CD14-positive monocyte (primary cell): ENCODE measurements at regions not wholly inside any gene's neighbourhood (a gene's known extent, or its start where the extent isn't known, plus 50 kb on each side); places are given as distances from the start of the nearest gene placed in this dataset.
"Not testable (repeated sequence)": the region's sequence is repeated elsewhere in the genome, so short reads cannot be mapped to it uniquely, and the experiment has no call there.

Experiments used
- DNase-seq, 3 donors: peaks; one replicate each; pipeline ENCODE4 v3.0.0-alpha.2; 2011 to 2022
- H2AFZ ChIP-seq: 2 replicates; pipeline ENCODE4 v1.6.0; 2012; ENCODE audit warnings: mild to moderate bottlenecking, low read depth, low read length, inconsistent platforms; ENCODE audit not compliant: insufficient read depth, poor library complexity, severe bottlenecking
- H3K27ac ChIP-seq, 2 donors: 1 replicate in 1 of 2; 2 replicates in 1 of 2; pipeline ENCODE4 v1.5.1; 2012 to 2013; ENCODE audit warnings: low read length in 2 of 2, control low read depth in 1 of 2, inconsistent platforms in 1 of 2, low read depth in 1 of 2, mild to moderate bottlenecking in 1 of 2
- H3K27me3 ChIP-seq, 2 donors: one replicate each; pipeline versions ENCODE4 v1.6.0 to v1.6.1; 2011 to 2013; ENCODE audit warnings: low read length in 2 of 2; ENCODE audit not compliant: control insufficient read depth in 2 of 2, insufficient read depth in 2 of 2
- H3K36me3 ChIP-seq, 2 donors: replicated peaks in 1 of 2; 1 replicate in 1 of 2; 2 replicates in 1 of 2; pipeline versions ENCODE4 v1.5.1 to v1.6.1; 2012 to 2013; ENCODE audit warnings: low read length in 2 of 2, control low read depth in 1 of 2, inconsistent platforms in 1 of 2, mild to moderate bottlenecking in 1 of 2; ENCODE audit not compliant: insufficient read depth in 2 of 2, control insufficient read depth in 1 of 2
- H3K4me1 ChIP-seq, 2 donors: 1 replicate in 1 of 2; 2 replicates in 1 of 2; pipeline versions ENCODE4 v1.5.1 to v1.6.1; 2012 to 2013; ENCODE audit warnings: low read length in 2 of 2, control low read depth in 1 of 2, inconsistent platforms in 1 of 2, mild to moderate bottlenecking in 1 of 2, moderate library complexity in 1 of 2; ENCODE audit not compliant: insufficient read depth in 2 of 2, control insufficient read depth in 1 of 2
- H3K4me2 ChIP-seq: replicated peaks from 2 replicates; pipeline ENCODE3; 2012; ENCODE audit warnings: low read length, moderate library complexity, mild to moderate bottlenecking; ENCODE audit not compliant: poor library complexity, severe bottlenecking; ENCODE audit errors: extremely low read depth
- H3K4me3 ChIP-seq, 3 experiments: fragments of 200-600 bp in 1 of 3; sonication (generic) in 1 of 3; replicated peaks in 1 of 3; 1 replicate in 2 of 3; 2 replicates in 1 of 3; pipeline ENCODE4 v1.5.1; 2011 to 2013; ENCODE audit warnings: low read length in 3 of 3, mild to moderate bottlenecking in 3 of 3, control low read depth in 2 of 3, low read depth in 2 of 3, inconsistent platforms in 1 of 3, moderate library complexity in 1 of 3
- H3K79me2 ChIP-seq: 2 replicates; pipeline ENCODE4 v1.6.0; 2012; ENCODE audit warnings: mild to moderate bottlenecking, control low read depth, inconsistent platforms, low read length, moderate library complexity; ENCODE audit not compliant: insufficient read depth
- H3K9ac ChIP-seq: 2 replicates; pipeline ENCODE4 v1.6.0; 2017; ENCODE audit warnings: low read length, mild to moderate bottlenecking; ENCODE audit not compliant: insufficient read depth, poor library complexity, severe bottlenecking
- H3K9me3 ChIP-seq, 2 donors: replicated peaks in 1 of 2; 1 replicate in 1 of 2; 2 replicates in 1 of 2; pipeline versions ENCODE4 v1.5.1 to v1.6.1; 2012 to 2013; ENCODE audit warnings: low read length in 2 of 2, control low read depth in 1 of 2; ENCODE audit not compliant: control insufficient read depth in 1 of 2, insufficient read depth in 1 of 2
- H4K20me1 ChIP-seq: 2 replicates; pipeline ENCODE4 v1.6.0; 2012; ENCODE audit warnings: mild to moderate bottlenecking, low read length, control low read depth, moderate library complexity; ENCODE audit not compliant: insufficient read depth
- H3K27ac Mint-ChIP-seq, 7 donors: one replicate each; pipeline ENCODE4 v1.8.0; 2020; ENCODE audit warnings: mild to moderate bottlenecking in 7 of 7, mixed read lengths in 7 of 7, moderate library complexity in 6 of 7, inconsistent platforms in 2 of 7
- H3K27me3 Mint-ChIP-seq, 3 donors: one replicate each; pipeline ENCODE4 v1.8.0; 2021 to 2022; ENCODE audit warnings: low read depth in 3 of 3, mild to moderate bottlenecking in 3 of 3, mixed read lengths in 3 of 3, moderate library complexity in 3 of 3, inconsistent platforms in 1 of 3
- H3K36me3 Mint-ChIP-seq, 2 donors: one replicate each; pipeline ENCODE4 v1.8.0; 2020; ENCODE audit warnings: mixed read lengths in 2 of 2, inconsistent platforms in 1 of 2, mild to moderate bottlenecking in 1 of 2
- H3K4me1 Mint-ChIP-seq: one replicate; pipeline ENCODE4 v1.8.0; 2020; ENCODE audit warnings: mild to moderate bottlenecking, mixed read lengths
- H3K4me3 Mint-ChIP-seq, 2 donors: one replicate each; pipeline ENCODE4 v1.8.0; 2020; ENCODE audit warnings: mild to moderate bottlenecking in 2 of 2, mixed read lengths in 2 of 2, moderate library complexity in 1 of 2
- H3K9me3 Mint-ChIP-seq, 7 donors: one replicate each; pipeline ENCODE4 v1.8.0; 2020 to 2022; ENCODE audit warnings: mixed read lengths in 7 of 7, mild to moderate bottlenecking in 6 of 7, moderate library complexity in 6 of 7, inconsistent platforms in 2 of 7
- CTCF ChIP-seq: fragments of 200-600 bp; IDR thresholded peaks from one replicate; pipeline ENCODE4 v1.8.0; 2022; ENCODE audit warnings: antibody characterized with exemption, mild to moderate bottlenecking
- WGBS: methylation state at CpG from one replicate; pipeline ENCODE4 v1.1.5; 2013; ENCODE audit warnings: missing lambda C conversion rate; ENCODE audit not compliant: insufficient coverage; 5-methylcytosine and 5-hydroxymethylcytosine counted together
- intact Hi-C, 2 donors: fragments of 100-400 bp; cut with micrococcal nuclease; formaldehyde crosslinking; loops; one replicate each; pipeline versions ENCODE4 v1.15.0 to v1.15.1; 2023

GRCh38 chr1:229935157-229935556, 131.9 kb upstream of the GALNT2 start:
- peaks cover 10 to 15% of the 10 kb centered on the region in 2 donors for H3K27me3 ChIP-seq
- H3K9me3 Mint-ChIP-seq, H3K9ac ChIP-seq, H3K36me3 Mint-ChIP-seq, H3K36me3 ChIP-seq, H3K9me3 ChIP-seq, H3K27ac ChIP-seq, H4K20me1 ChIP-seq, intact Hi-C loops, H3K79me2 ChIP-seq, H3K4me1 Mint-ChIP-seq, H3K4me1 ChIP-seq, DNase-seq, H3K4me2 ChIP-seq, H3K4me3 ChIP-seq, H3K27ac Mint-ChIP-seq, H2AFZ ChIP-seq: not testable (repeated sequence)
- WGBS: 100% methylated on average over 1 of the region's 6 CpGs
- H3K4me3 Mint-ChIP-seq: peak overlapping the region in 1 of 2 donors; percentile 16
- peaks cover 6 to 31% (median 11%) of the 10 kb centered on the region in 3 donors for H3K27me3 Mint-ChIP-seq

GRCh38 chr1:229938551-229938950, 128.5 kb upstream of the GALNT2 start:
- H4K20me1 ChIP-seq: no peaks in the 10 kb centered on the region
- H3K27me3 ChIP-seq: peaks cover 10 to 15% of the 10 kb centered on the region in 2 donors
- no peak overlapping the region for H3K9ac ChIP-seq
- Mint-ChIP-seq H3K9me3 (no peaks in the 10 kb centered on the region), H3K36me3 (no peaks in the 10 kb centered on the region), H3K4me3 (no peak overlapping the region), H3K27me3 (peaks cover 9 to 25% (median 9%) of the 10 kb centered on the region in 3 donors), H3K4me1 (no peaks in the 10 kb centered on the region), H3K27ac (no peak overlapping the region)
- H3K4me3 ChIP-seq: no peak overlapping the region
- H3K9me3 ChIP-seq: no peaks in the 10 kb centered on the region
- no peaks in the 10 kb centered on the region for H3K36me3 ChIP-seq
- intact Hi-C loops: no loop called here
- no peak for TF ChIP-seq CTCF
- no peak overlapping the region for H3K4me2 ChIP-seq
- 15% methylated on average over 3 of the region's 4 CpGs for WGBS
- no peak overlapping the region for H2AFZ ChIP-seq
- no peak overlapping the region for H3K27ac ChIP-seq
- DNase-seq: peak in 1 of 3 donors; percentile 9
- no peaks in the 10 kb centered on the region for H3K4me1 ChIP-seq
- no peaks in the 10 kb centered on the region for H3K79me2 ChIP-seq
